Prostate gland (tissue), 2 donors: ENCODE measurements at regions not wholly inside any gene's neighbourhood (a gene's known extent, or its start where the extent isn't known, plus 50 kb on each side); places are given as distances from the start of the nearest gene placed in this dataset.

Source experiments
- CTCF ChIP-seq, 4 experiments: fragments of 200-600 bp in 2 of 4; fragments of 450-650 bp in 2 of 4; sonication (generic) in 2 of 4; IDR thresholded peaks; 1 replicate in 3 of 4; 2 replicates in 1 of 4; pipeline ENCODE4 v1.5.1; 2016 to 2019; ENCODE audit warnings: antibody characterized with exemption in 4 of 4, mild to moderate bottlenecking in 2 of 4, moderate library complexity in 2 of 4
- POLR2AphosphoS5 ChIP-seq: sonication (generic); formaldehyde crosslinking; IDR thresholded peaks from one replicate; pipeline ENCODE4 v1.6.1; 2017; ENCODE audit warnings: antibody characterized with exemption

- TF ChIP-seq CTCF (IDR thresholded peaks at IDR 0.05) (no peak), POLR2AphosphoS5 (no peak)
Observed at GRCh38 chr2:138959031-138959430, 178.8 kb upstream of the NXPH2 start.
